ENCODE measurements at regions not wholly inside any gene's neighbourhood (a gene's known extent, or its start where the extent isn't known, plus 50 kb on each side); places are given as distances from the start of the nearest gene placed in this dataset.

DNA sequence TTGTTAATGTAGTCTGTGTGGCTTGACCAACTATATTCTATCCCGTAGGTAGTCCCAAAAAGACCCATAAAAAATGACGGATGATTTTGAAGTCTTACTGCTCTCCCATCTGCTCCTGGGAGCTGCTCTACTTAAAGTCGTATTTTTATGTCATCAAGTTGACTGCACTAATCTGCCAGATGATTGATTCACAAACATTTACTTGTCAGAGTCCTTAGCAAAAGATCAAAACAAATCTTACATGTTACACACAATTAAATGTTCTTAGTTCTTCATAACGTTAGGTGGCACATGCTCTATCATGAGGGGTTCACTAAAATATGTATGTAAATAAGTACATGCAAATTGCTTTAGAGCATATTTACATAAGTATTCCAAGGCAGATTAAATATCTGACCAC, 498.3 kb upstream of the LRRTM4 start:
- ATAC-seq (no peak), DNase-seq (no peak)
- Histone ChIP-seq H3K9me3 (peaks cover 8% of the 10 kb centered on the region), H3K4me3 (no peak overlapping the region), H3K4me1 (ENCODE audit: low read depth) (no peaks in the 10 kb centered on the region), H3K36me3 (ENCODE audit: low read depth) (no peaks in the 10 kb centered on the region)
- intact Hi-C loops (cut with DNase I, micrococcal nuclease), result no loop called here
- TF ChIP-seq, protein P1, sequence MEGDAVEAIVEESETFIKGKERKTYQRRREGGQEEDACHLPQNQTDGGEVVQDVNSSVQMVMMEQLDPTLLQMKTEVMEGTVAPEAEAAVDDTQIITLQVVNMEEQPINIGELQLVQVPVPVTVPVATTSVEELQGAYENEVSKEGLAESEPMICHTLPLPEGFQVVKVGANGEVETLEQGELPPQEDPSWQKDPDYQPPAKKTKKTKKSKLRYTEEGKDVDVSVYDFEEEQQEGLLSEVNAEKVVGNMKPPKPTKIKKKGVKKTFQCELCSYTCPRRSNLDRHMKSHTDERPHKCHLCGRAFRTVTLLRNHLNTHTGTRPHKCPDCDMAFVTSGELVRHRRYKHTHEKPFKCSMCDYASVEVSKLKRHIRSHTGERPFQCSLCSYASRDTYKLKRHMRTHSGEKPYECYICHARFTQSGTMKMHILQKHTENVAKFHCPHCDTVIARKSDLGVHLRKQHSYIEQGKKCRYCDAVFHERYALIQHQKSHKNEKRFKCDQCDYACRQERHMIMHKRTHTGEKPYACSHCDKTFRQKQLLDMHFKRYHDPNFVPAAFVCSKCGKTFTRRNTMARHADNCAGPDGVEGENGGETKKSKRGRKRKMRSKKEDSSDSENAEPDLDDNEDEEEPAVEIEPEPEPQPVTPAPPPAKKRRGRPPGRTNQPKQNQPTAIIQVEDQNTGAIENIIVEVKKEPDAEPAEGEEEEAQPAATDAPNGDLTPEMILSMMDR (IDR thresholded peaks at IDR 0.05), result no peak

DNA sequence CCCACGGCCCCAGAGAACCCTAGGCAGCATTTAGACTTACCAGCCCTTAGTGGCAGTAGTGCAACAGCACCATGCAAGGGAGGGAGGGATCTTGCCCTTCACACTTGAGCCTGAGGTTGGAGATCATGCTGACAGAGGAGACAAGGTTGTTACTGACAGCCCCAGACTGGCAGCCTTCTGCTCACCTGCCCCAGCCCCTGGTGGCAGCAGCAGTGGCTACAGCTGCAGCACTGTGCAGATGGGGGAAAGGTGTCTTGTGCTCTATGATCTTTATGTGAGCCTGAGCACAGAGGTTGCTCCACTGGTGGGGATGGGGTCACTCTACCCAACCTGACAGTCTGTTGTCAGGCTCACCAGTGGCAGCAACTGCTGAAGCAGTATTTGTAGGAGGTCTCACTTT, 501.2 kb upstream of the LRRTM4 start:
- no peaks in the 10 kb centered on the region for H3K4me1 ChIP-seq (ENCODE audit: low read depth)
- DNase-seq, result no peak
- TF ChIP-seq, protein P1 (IDR thresholded peaks at IDR 0.05), result no peak
- ATAC-seq, result no peak
- H3K36me3 ChIP-seq (ENCODE audit: low read depth), result no peaks in the 10 kb centered on the region
- no peak overlapping the region for H3K4me3 ChIP-seq
- peaks cover 12% of the 10 kb centered on the region for H3K9me3 ChIP-seq
- intact Hi-C loops (cut with DNase I, micrococcal nuclease), result no loop called here

DNA sequence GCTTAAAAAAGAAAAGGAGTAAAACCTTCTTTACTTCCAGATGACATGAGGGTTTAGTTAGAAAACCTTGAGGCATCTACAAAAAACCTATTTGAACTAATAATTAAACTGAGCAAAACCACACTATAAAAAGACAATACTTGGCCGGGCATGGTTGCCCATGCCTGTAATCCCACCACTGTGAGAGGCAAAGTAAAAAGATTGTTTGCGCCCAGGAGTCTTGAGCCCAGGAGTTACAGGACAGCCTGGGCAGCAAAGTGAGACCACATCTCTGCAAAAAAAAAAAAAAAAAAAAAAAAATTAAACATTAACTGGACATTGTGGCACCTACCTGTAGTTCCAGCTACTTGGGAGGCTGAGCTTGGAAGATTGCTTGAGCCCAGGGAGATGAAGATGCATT, 502.8 kb upstream of the LRRTM4 start:
- no peak for DNase-seq
- no peak overlapping the region for H3K4me3 ChIP-seq
- intact Hi-C loops (cut with DNase I, micrococcal nuclease), result no loop called here
- no peaks in the 10 kb centered on the region for H3K36me3 ChIP-seq (ENCODE audit: low read depth)
- ATAC-seq, result no peak
- TF ChIP-seq, protein P1 (IDR thresholded peaks at IDR 0.05), result no peak
- peaks cover 28% of the 10 kb centered on the region for H3K9me3 ChIP-seq
- H3K4me1 ChIP-seq (ENCODE audit: low read depth), result no peaks in the 10 kb centered on the region

DNA sequence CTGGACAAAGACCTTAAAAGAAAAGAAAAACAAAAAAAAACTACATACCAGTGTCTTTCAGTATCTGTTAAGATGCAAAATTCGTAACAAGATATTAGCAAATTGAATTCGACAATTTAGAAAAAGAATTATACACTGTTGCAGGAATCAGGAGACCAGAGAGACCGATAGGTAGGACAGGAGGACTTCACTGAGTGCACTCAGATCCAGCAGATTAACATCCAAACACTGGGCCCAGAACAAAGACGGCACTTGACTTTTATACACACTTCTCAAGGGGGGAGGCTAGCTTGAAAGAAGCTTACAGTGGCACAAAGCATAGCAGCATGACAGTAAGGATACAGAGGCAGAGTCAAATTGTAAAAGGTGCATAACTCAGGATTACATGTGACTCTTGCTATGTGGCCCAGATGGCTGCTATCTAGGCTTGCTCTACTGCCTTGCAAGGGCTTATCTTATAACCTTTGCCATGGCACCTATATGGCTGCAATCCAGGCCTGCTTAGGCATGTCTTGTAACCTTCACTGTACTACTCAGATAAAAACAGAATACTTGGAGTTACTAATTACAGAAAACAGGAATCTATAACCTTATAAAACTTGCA, 507.3 kb upstream of the LRRTM4 start:
- ATAC-seq (no peak), DNase-seq (no peak)
- no peak overlapping the region for H3K4me3 ChIP-seq
- no peaks in the 10 kb centered on the region for H3K4me1 ChIP-seq (ENCODE audit: low read depth)
- TF ChIP-seq, protein P1 (IDR thresholded peaks at IDR 0.05), result no peak
- H3K36me3 ChIP-seq (ENCODE audit: low read depth), result no peaks in the 10 kb centered on the region
- peaks cover 37% of the 10 kb centered on the region for H3K9me3 ChIP-seq
- intact Hi-C loops (cut with DNase I, micrococcal nuclease), result no loop called here

DNA sequence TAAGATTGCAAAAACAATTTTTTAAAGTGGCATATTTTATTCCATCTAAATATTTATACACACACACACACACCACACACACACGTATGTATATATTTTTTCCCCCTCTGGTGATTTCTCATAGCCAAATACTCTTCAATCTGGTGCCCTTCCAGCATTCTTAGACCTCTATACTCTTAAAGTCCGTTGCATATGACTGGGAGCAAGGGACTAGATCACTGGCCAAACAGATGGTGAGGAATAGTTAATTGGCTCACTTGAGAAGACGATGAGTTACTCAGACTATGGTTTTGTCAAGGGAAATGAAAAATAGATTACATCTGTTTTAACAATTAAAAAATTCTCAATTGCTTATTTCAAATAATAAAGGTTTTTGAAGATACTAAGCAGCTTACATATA, 512.5 kb upstream of the LRRTM4 start:
- intact Hi-C loops (cut with DNase I, micrococcal nuclease), result no loop called here
- no peak for DNase-seq
- TF ChIP-seq, protein P1 (IDR thresholded peaks at IDR 0.05), result no peak
- Histone ChIP-seq H3K4me1 (ENCODE audit: low read depth) (no peaks in the 10 kb centered on the region), H3K36me3 (ENCODE audit: low read depth) (no peaks in the 10 kb centered on the region), H3K4me3 (no peak overlapping the region), H3K9me3 (peaks cover 18% of the 10 kb centered on the region)
- no peak for ATAC-seq

DNA sequence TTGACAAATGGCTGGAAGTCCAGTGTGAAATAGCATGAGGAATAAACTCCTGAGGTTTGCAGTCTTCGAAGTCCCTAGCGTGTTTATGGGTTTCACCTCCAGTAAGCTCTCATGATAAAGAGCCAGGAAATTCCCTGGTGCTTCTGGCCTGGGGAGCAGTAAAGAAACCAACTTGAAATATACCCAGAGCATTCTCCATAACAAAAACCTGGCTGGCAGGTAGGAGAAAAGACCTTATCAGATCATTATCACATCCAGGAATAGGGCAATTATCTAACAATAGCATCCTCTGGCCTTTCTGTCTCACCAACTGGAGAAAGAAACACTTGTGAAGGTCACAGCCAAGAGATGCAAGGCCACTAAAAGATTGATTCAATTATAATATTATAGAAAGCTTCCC, 513.6 kb upstream of the LRRTM4 start:
- no peaks in the 10 kb centered on the region for H3K4me1 ChIP-seq (ENCODE audit: low read depth)
- ATAC-seq, result no peak
- intact Hi-C loops (cut with DNase I, micrococcal nuclease), result no loop called here
- H3K9me3 ChIP-seq, result peaks cover 7% of the 10 kb centered on the region
- DNase-seq, result no peak
- TF ChIP-seq, protein P1 (IDR thresholded peaks at IDR 0.05), result no peak
- no peaks in the 10 kb centered on the region for H3K36me3 ChIP-seq (ENCODE audit: low read depth)
- H3K4me3 ChIP-seq, result no peak overlapping the region
